C4-2B (cell line): ENCODE measurements at regions not wholly inside any gene's neighbourhood (a gene's known extent, or its start where the extent isn't known, plus 50 kb on each side); places are given as distances from the start of the nearest gene placed in this dataset.

Experiments used
- H3K27ac ChIP-seq: fragments of 450-650 bp; 2 replicates; pipeline ENCODE4 v1.5.1; 2017
- ZFX ChIP-seq: fragments of 450-650 bp; IDR thresholded peaks from 2 replicates; pipeline ENCODE4 v1.6.1; 2017
- TF ChIP-seq, protein P1 (sequence below): fragments of 450-650 bp; conservative IDR thresholded peaks from 2 replicates; pipeline ENCODE4 v1.5.1; 2017; ENCODE audit warnings: mild to moderate bottlenecking

DNA sequence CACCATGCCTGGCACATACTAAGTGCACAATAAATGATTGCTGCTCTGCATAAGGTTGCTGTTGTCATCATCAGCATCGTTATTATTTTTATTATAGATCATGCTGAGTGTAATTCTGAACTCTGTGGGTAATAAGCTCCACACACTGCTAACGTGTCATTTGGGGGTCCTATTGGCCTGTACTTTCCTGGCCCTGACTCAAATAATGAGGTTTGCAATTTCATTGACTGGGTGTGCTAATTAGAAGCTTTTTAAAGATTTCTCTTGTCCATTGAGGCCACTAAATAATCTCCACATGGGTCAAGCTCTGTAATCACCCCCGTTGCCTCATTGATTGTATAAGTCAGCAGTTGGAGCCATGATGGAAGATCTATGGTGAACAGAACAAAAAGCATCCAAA is 320.8 kb upstream of the TMPO start:
- H3K27ac ChIP-seq = no peak overlapping the region
- TF ChIP-seq ZFX = no peak
- TF ChIP-seq, protein P1, sequence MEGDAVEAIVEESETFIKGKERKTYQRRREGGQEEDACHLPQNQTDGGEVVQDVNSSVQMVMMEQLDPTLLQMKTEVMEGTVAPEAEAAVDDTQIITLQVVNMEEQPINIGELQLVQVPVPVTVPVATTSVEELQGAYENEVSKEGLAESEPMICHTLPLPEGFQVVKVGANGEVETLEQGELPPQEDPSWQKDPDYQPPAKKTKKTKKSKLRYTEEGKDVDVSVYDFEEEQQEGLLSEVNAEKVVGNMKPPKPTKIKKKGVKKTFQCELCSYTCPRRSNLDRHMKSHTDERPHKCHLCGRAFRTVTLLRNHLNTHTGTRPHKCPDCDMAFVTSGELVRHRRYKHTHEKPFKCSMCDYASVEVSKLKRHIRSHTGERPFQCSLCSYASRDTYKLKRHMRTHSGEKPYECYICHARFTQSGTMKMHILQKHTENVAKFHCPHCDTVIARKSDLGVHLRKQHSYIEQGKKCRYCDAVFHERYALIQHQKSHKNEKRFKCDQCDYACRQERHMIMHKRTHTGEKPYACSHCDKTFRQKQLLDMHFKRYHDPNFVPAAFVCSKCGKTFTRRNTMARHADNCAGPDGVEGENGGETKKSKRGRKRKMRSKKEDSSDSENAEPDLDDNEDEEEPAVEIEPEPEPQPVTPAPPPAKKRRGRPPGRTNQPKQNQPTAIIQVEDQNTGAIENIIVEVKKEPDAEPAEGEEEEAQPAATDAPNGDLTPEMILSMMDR = no peak

GRCh38 chr12:98198261-98198982 is 317.0 kb upstream of the TMPO start:
- H3K27ac ChIP-seq = no peak overlapping the region
- TF ChIP-seq ZFX = no peak
- TF ChIP-seq, protein P1 = no peak

- TF ChIP-seq, protein P1 = no peak
- TF ChIP-seq ZFX = no peak
- H3K27ac ChIP-seq = no peak overlapping the region
Measured at GRCh38 chr12:98208816-98209215, 306.6 kb upstream of the TMPO start.

- TF ChIP-seq, protein P1 = no peak
- TF ChIP-seq ZFX = no peak
- no peak overlapping the region for H3K27ac ChIP-seq
Measured at GRCh38 chr12:98211909-98212695, 303.3 kb upstream of the TMPO start.

GRCh38 chr12:98213556-98213955 is 301.8 kb upstream of the TMPO start:
- TF ChIP-seq ZFX = no peak
- TF ChIP-seq, protein P1 = no peak

DNA sequence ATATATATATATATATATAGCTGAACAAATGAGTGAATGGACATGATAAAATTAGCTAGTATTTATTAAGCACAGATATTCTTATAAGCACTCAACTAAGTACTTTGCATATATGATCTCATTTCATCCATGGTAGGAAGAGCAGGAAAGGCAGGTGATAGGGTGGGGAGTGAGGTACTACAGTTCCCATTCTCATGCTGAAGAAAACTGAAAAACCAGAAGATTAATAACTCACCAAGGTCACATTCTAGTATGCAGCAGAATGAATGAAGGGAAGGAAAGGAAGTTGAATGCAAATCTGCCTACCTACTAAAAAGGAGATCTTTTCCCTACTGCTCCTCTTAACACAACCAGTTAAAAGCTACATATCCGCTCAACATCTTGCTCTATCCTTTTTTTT is 298.1 kb upstream of the TMPO start:
- TF ChIP-seq, protein P1 = no peak
- TF ChIP-seq ZFX = no peak

More at GRCh38 chr12:98213556-98213955, 301.8 kb upstream of the TMPO start:
- no peak overlapping the region for H3K27ac ChIP-seq

GRCh38 chr12:98220636-98221035 is 294.8 kb upstream of the TMPO start:
- H3K27ac ChIP-seq = no peak overlapping the region
- TF ChIP-seq, protein P1 = no peak
- TF ChIP-seq ZFX = no peak

More for the DNA sequence above, 298.1 kb upstream of the TMPO start:
- H3K27ac ChIP-seq = no peak overlapping the region
